GM12892 (cell line): ENCODE measurements at regions not wholly inside any gene's neighbourhood (a gene's known extent, or its start where the extent isn't known, plus 50 kb on each side); places are given as distances from the start of the nearest gene placed in this dataset.

Experiments used
- POLR2A ChIP-seq: IDR thresholded peaks from 2 replicates; pipeline ENCODE4 v1.6.1; 2011; ENCODE audit warnings: low read depth, low read length, control low read depth
- POLR2AphosphoS5 ChIP-seq: IDR thresholded peaks from 2 replicates; pipeline ENCODE4 v1.6.1; 2011; ENCODE audit warnings: low read depth, low read length, control low read depth
- TAF1 ChIP-seq: IDR thresholded peaks from 2 replicates; pipeline ENCODE4 v1.6.1; 2011; ENCODE audit warnings: low read depth, mild to moderate bottlenecking, control low read depth, low read length, borderline replicate concordance

DNA sequence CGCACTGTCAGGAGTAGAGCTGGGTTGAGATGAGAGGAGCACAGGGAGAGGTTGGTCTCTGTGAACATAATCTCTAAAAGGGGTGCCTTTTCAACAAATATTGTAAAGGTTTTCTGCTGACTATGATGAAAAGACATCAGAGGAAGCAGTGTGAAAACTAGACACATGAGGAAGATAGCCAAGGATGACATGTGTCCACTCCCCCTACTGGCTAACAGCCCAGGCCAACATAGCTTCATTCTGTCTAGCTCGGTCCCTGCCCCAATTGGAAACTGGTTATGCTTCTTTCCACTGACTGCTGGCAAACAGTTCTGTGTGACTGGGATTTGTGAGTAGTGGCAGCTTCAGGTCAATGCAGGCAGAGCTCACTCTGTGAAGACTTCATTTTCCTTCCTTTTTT, 115.4 kb upstream of the ESX1 start:
- no peak for TF ChIP-seq POLR2A
- no peak for TF ChIP-seq POLR2AphosphoS5
- no peak for TF ChIP-seq TAF1
